ENCODE measurements at regions not wholly inside any gene's neighbourhood (a gene's known extent, or its start where the extent isn't known, plus 50 kb on each side); places are given as distances from the start of the nearest gene placed in this dataset.

GRCh38 chr12:127290251-127290650 lies 976.7 kb upstream of the TMEM132C start:
- TF ChIP-seq GATA3 (IDR thresholded peaks at IDR 0.05; ENCODE audit: low read depth, low read length), result no peak
- no peak for TF ChIP-seq GATA2 (IDR thresholded peaks at IDR 0.05; ENCODE audit: low read depth, low read length)

GRCh38 chr12:127292736-127293135 lies 974.2 kb upstream of the TMEM132C start:
- no peak for TF ChIP-seq GATA2 (IDR thresholded peaks at IDR 0.05; ENCODE audit: low read depth, low read length)
- TF ChIP-seq GATA3 (IDR thresholded peaks at IDR 0.05; ENCODE audit: low read depth, low read length), result no peak

GRCh38 chr12:127293507-127294310 lies 973.3 kb upstream of the TMEM132C start:
- no peak for TF ChIP-seq GATA3 (IDR thresholded peaks at IDR 0.05; ENCODE audit: low read depth, low read length)
- TF ChIP-seq GATA2 (IDR thresholded peaks at IDR 0.05; ENCODE audit: low read depth, low read length), result no peak

GRCh38 chr12:127294651-127295210 lies 972.2 kb upstream of the TMEM132C start:
- no peak for TF ChIP-seq GATA2 (IDR thresholded peaks at IDR 0.05; ENCODE audit: low read depth, low read length)
- TF ChIP-seq GATA3 (IDR thresholded peaks at IDR 0.05; ENCODE audit: low read depth, low read length), result no peak

- no peak for TF ChIP-seq GATA2 (IDR thresholded peaks at IDR 0.05; ENCODE audit: low read depth, low read length)
- TF ChIP-seq GATA3 (IDR thresholded peaks at IDR 0.05; ENCODE audit: low read depth, low read length), result no peak
Observed at GRCh38 chr12:127295630-127296029, 971.3 kb upstream of the TMEM132C start.

- TF ChIP-seq GATA2 (IDR thresholded peaks at IDR 0.05; ENCODE audit: low read depth, low read length), result no peak
- no peak for TF ChIP-seq GATA3 (IDR thresholded peaks at IDR 0.05; ENCODE audit: low read depth, low read length)
Observed at GRCh38 chr12:127296591-127296990, 970.4 kb upstream of the TMEM132C start.

GRCh38 chr12:127297327-127297726 lies 969.6 kb upstream of the TMEM132C start:
- no peak for TF ChIP-seq GATA2 (IDR thresholded peaks at IDR 0.05; ENCODE audit: low read depth, low read length)
- no peak for TF ChIP-seq GATA3 (IDR thresholded peaks at IDR 0.05; ENCODE audit: low read depth, low read length)

GRCh38 chr12:127300075-127300474 lies 966.9 kb upstream of the TMEM132C start:
- TF ChIP-seq GATA2 (IDR thresholded peaks at IDR 0.05; ENCODE audit: low read depth, low read length) (no peak), GATA3 (IDR thresholded peaks at IDR 0.05; ENCODE audit: low read depth, low read length) (no peak)

- no peak for TF ChIP-seq GATA3 (IDR thresholded peaks at IDR 0.05; ENCODE audit: low read depth, low read length)
- TF ChIP-seq GATA2 (IDR thresholded peaks at IDR 0.05; ENCODE audit: low read depth, low read length), result no peak
Observed at GRCh38 chr12:127300753-127301152, 966.2 kb upstream of the TMEM132C start.

GRCh38 chr12:127301876-127302275 lies 965.1 kb upstream of the TMEM132C start:
- no peak for TF ChIP-seq GATA3 (IDR thresholded peaks at IDR 0.05; ENCODE audit: low read depth, low read length)
- no peak for TF ChIP-seq GATA2 (IDR thresholded peaks at IDR 0.05; ENCODE audit: low read depth, low read length)

GRCh38 chr12:127304751-127305725 lies 961.9 kb upstream of the TMEM132C start:
- TF ChIP-seq GATA3 (IDR thresholded peaks at IDR 0.05; ENCODE audit: low read depth, low read length), result no peak
- TF ChIP-seq GATA2 (IDR thresholded peaks at IDR 0.05; ENCODE audit: low read depth, low read length), result no peak

- TF ChIP-seq GATA2 (IDR thresholded peaks at IDR 0.05; ENCODE audit: low read depth, low read length) (no peak), GATA3 (IDR thresholded peaks at IDR 0.05; ENCODE audit: low read depth, low read length) (no peak)
Observed at GRCh38 chr12:127306604-127307215, 960.3 kb upstream of the TMEM132C start.

- TF ChIP-seq GATA3 (IDR thresholded peaks at IDR 0.05; ENCODE audit: low read depth, low read length), result no peak
Observed at GRCh38 chr12:127307528-127307927, 959.4 kb upstream of the TMEM132C start.

- TF ChIP-seq GATA2 (IDR thresholded peaks at IDR 0.05; ENCODE audit: low read depth, low read length), result no peak
- no peak for TF ChIP-seq GATA3 (IDR thresholded peaks at IDR 0.05; ENCODE audit: low read depth, low read length)
Observed at GRCh38 chr12:127308148-127308547, 958.8 kb upstream of the TMEM132C start.

Measured in SH-SY5Y (cell line).